ENCODE measurements at regions not wholly inside any gene's neighbourhood (a gene's known extent, or its start where the extent isn't known, plus 50 kb on each side); places are given as distances from the start of the nearest gene placed in this dataset.

- no peak for TF ChIP-seq CTCF (IDR thresholded peaks at IDR 0.05; ENCODE audit: control extremely low read depth, extremely low read depth, low read depth, missing control alignments)
- CTCF ChIA-PET, result interaction anchor here (2.0 kb wide), 1 partner anchor 368 kb away, joined by 5 read pairs; no protein-coding TSS in a partner anchor
- DNase-seq (ENCODE audit: extremely low spot score), result no peak
- POLR2A ChIA-PET, result no interaction called here
Measured at GRCh38 chr21:29481081-29481480, 182.4 kb downstream of the BACH1 start.

- TF ChIP-seq CTCF (IDR thresholded peaks at IDR 0.05; ENCODE audit: control extremely low read depth, extremely low read depth, low read depth, missing control alignments), result no peak
- DNase-seq (ENCODE audit: extremely low spot score), result no peak
- CTCF ChIA-PET, result interaction anchor here (0.7 kb wide), 1 partner anchor 34 kb away, joined by 3 read pairs; no protein-coding TSS in a partner anchor
- POLR2A ChIA-PET, result no interaction called here
Measured at GRCh38 chr21:29481641-29482040, 182.9 kb downstream of the BACH1 start.

- DNase-seq (ENCODE audit: extremely low spot score), result no peak
- CTCF ChIA-PET, result interaction anchor here (1.0 kb wide), 1 partner anchor 12 kb away, joined by 3 read pairs; no protein-coding TSS in a partner anchor
Measured at GRCh38 chr21:29486306-29486807, 187.6 kb downstream of the BACH1 start.

More at GRCh38 chr21:29486306-29486807, 187.6 kb downstream of the BACH1 start:
- POLR2A ChIA-PET, result no interaction called here
- TF ChIP-seq CTCF (IDR thresholded peaks at IDR 0.05; ENCODE audit: control extremely low read depth, extremely low read depth, low read depth, missing control alignments), result no peak
